Fibroblast of lung (primary cell): ENCODE measurements at regions not wholly inside any gene's neighbourhood (a gene's known extent, or its start where the extent isn't known, plus 50 kb on each side); places are given as distances from the start of the nearest gene placed in this dataset.
"Not testable (repeated sequence)": the region's sequence is repeated elsewhere in the genome, so short reads cannot be mapped to it uniquely, and the experiment has no call there.

Source experiments
- CTCF ChIP-seq, 2 donors: IDR thresholded peaks in 1 of 2; conservative IDR thresholded peaks in 1 of 2; 1 replicate in 1 of 2; 2 replicates in 1 of 2; pipeline ENCODE4 v1.5.1; 2011 to 2012; ENCODE audit warnings: low read length in 2 of 2, control low read depth in 1 of 2, inconsistent platforms in 1 of 2, low read depth in 1 of 2, mild to moderate bottlenecking in 1 of 2
- EZH2 ChIP-seq: IDR thresholded peaks from 2 replicates; pipeline ENCODE4 v1.5.1; 2012; ENCODE audit warnings: low read length, control low read depth, mild to moderate bottlenecking; ENCODE audit errors: missing control alignments

GRCh38 chr21:14009990-14010389, 200.8 kb downstream of the LIPI start:
- not testable (repeated sequence) for TF ChIP-seq CTCF (conservative IDR thresholded peaks at IDR 0.05 in 1 of 2, IDR thresholded peaks at IDR 0.05 in 1 of 2; ENCODE audit: low read depth in 1 of 2, low read length in 2 of 2); EZH2
